ENCODE measurements at regions not wholly inside any gene's neighbourhood (a gene's known extent, or its start where the extent isn't known, plus 50 kb on each side); places are given as distances from the start of the nearest gene placed in this dataset.
"Not testable (repeated sequence)": the region's sequence is repeated elsewhere in the genome, so short reads cannot be mapped to it uniquely, and the experiment has no call there.

- DNase-seq, result no peak
- H3K27ac Mint-ChIP-seq, result no peak overlapping the region
- peaks cover 5% of the 10 kb centered on the region for H3K27me3 Mint-ChIP-seq
- ChIA-PET CTCF (interaction anchor here (2.5 kb wide), 1 partner anchor 33 kb away, joined by 43 read pairs; no protein-coding TSS in a partner anchor), POLR2A (no interaction called here)
- H3K9me3 Mint-ChIP-seq, result no peaks in the 10 kb centered on the region
- no peaks in the 10 kb centered on the region for H3K36me3 Mint-ChIP-seq (ENCODE audit: low read depth)
- no peaks in the 10 kb centered on the region for H3K4me1 Mint-ChIP-seq
- H3K4me3 Mint-ChIP-seq, result no peak overlapping the region
Measured at GRCh38 chr7:12491526-12491925, 79.0 kb upstream of the SCIN start.

DNA sequence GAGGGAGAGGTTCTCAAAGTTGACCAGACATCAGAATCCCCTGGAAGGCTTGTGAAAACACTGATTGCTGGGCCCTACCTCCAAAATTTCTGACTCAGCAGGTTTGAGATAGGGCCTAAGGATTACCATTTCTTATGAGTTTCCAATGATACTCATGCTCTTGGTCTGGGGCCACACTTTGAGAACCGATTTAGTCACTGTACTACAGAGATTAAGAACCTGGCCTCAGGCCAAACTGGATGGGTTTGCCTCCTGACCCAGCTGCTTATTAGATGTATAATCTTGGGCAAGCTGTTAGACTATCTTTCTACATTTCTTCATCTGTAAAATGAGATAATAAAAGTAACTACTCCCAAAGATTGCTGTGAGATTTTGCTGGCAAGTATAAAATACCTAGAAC is 77.1 kb upstream of the SCIN start:
- no peaks in the 10 kb centered on the region for H3K36me3 Mint-ChIP-seq (ENCODE audit: low read depth)
- H3K9me3 Mint-ChIP-seq, result no peaks in the 10 kb centered on the region
- no peak overlapping the region for H3K4me3 Mint-ChIP-seq
- no peaks in the 10 kb centered on the region for H3K4me1 Mint-ChIP-seq
- ChIA-PET CTCF (interaction anchor here (0.6 to 5.4 kb wide), 2 partner anchors 21 to 35 kb away, joined by 4 to 25 read pairs; no protein-coding TSS in a partner anchor), POLR2A (no interaction called here)
- no peak for DNase-seq
- H3K27me3 Mint-ChIP-seq, result peaks cover 5% of the 10 kb centered on the region
- H3K27ac Mint-ChIP-seq, result no peak overlapping the region

DNA sequence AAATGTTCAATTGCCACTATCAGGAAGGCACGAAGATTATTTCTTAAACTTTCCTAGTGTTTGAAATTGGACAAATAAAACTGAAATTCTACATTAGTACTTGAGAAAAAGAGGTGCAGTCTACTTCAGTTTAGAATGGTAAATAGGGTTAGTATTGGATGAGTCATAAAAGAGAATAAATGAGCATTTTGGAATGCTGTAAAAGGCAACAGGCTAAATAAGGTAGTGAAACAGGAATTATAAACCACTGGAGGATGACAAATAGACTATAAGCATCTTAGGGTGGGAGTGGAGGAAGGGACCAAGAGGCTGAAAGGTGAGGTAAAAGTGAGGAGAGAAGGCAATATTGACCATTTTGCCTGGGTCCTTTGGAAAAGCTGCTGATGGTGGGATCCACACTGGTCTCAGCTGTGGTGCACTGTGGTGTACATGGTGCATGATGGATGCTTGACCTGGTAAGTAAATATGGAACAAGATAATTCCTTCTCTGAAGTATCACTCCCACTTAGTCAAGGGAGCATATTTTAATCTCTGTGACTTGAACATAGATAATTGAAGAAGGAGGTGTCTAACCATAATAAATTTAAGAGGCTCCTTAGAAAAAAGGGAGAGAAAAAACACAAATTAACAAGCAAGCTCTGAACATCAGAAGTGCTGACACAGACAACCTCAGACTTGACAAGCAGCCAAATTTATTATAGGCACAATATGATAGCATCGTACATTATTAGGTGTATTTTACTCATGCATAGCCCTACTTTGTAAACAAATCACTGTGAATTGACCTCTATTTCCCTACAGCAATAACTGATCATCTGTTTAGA is 76.4 kb upstream of the SCIN start:
- Mint-ChIP-seq H3K9me3 (no peaks in the 10 kb centered on the region), H3K4me3 (no peak overlapping the region), H3K27me3 (peaks cover 7% of the 10 kb centered on the region), H3K4me1 (no peaks in the 10 kb centered on the region), H3K36me3 (ENCODE audit: low read depth) (no peaks in the 10 kb centered on the region), H3K27ac (no peak overlapping the region)
- POLR2A ChIA-PET, result no interaction called here
- DNase-seq, result no peak
- CTCF ChIA-PET, result interaction anchor here (1.7 to 5.4 kb wide), 2 partner anchors 35 to 44 kb away, joined by 4 to 25 read pairs; no protein-coding TSS in a partner anchor

- Mint-ChIP-seq H3K4me1 (no peaks in the 10 kb centered on the region), H3K9me3 (no peaks in the 10 kb centered on the region), H3K27me3 (peaks cover 6% of the 10 kb centered on the region), H3K27ac (no peak overlapping the region), H3K4me3 (no peak overlapping the region), H3K36me3 (ENCODE audit: low read depth) (no peaks in the 10 kb centered on the region)
- no peak for DNase-seq
- ChIA-PET CTCF (interaction anchor here (0.5 to 5.4 kb wide), 3 partner anchors 36 to 229 kb away, joined by 4 to 25 read pairs (median 5); no protein-coding TSS in a partner anchor), POLR2A (no interaction called here)
Measured at GRCh38 chr7:12494687-12495024, 75.9 kb upstream of the SCIN start.

- H3K27me3 Mint-ChIP-seq; H3K9me3 Mint-ChIP-seq; H3K4me1 Mint-ChIP-seq; DNase-seq; H3K36me3 Mint-ChIP-seq (ENCODE audit: low read depth); POLR2A ChIA-PET; H3K4me3 Mint-ChIP-seq; H3K27ac Mint-ChIP-seq: not testable (repeated sequence)
- CTCF ChIA-PET, result interaction anchor here (1.0 to 5.4 kb wide), 2 partner anchors 38 to 63 kb away, joined by 3 to 25 read pairs; no protein-coding TSS in a partner anchor
Measured at GRCh38 chr7:12496901-12497674, 73.4 kb upstream of the SCIN start.

GRCh38 chr7:12504149-12504548 is 66.4 kb upstream of the SCIN start:
- CTCF ChIA-PET, result interaction anchor here (1.0 kb wide), 1 partner anchor 46 kb away, joined by 4 read pairs; no protein-coding TSS in a partner anchor
- POLR2A ChIA-PET, result no interaction called here
- H3K4me3 Mint-ChIP-seq, result no peak overlapping the region
- H3K27ac Mint-ChIP-seq, result no peak overlapping the region
- H3K9me3 Mint-ChIP-seq, result no peaks in the 10 kb centered on the region
- DNase-seq, result no peak
- H3K4me1 Mint-ChIP-seq, result no peaks in the 10 kb centered on the region
- peaks cover under 1% of the 10 kb centered on the region for H3K27me3 Mint-ChIP-seq
- no peaks in the 10 kb centered on the region for H3K36me3 Mint-ChIP-seq (ENCODE audit: low read depth)

DNA sequence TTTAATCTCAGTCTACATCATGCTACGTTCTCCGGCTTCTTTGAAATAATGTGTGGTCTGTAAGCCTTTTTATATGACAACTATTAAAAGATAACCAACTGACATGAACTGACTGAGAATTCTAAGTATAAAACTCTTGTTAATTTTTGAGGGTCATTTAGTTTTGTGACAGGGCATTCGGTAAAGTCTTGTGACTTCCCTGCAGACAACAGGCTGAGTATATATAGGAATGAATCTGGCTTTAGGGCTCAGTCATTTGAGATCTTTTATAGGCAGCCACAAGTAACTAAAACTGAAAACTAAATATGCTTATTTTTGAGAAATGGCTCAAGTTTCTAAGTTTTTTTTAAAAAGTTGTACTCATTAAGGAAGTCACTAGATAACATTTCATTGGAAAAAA is 62.5 kb upstream of the SCIN start:
- H3K4me1 Mint-ChIP-seq, result no peaks in the 10 kb centered on the region
- POLR2A ChIA-PET, result no interaction called here
- no peaks in the 10 kb centered on the region for H3K36me3 Mint-ChIP-seq (ENCODE audit: low read depth)
- CTCF ChIA-PET, result no interaction called here
- H3K27me3 Mint-ChIP-seq, result peaks cover 6% of the 10 kb centered on the region
- DNase-seq, result no peak
- no peak overlapping the region for H3K27ac Mint-ChIP-seq
- no peak overlapping the region for H3K4me3 Mint-ChIP-seq
- H3K9me3 Mint-ChIP-seq, result no peaks in the 10 kb centered on the region

DNA sequence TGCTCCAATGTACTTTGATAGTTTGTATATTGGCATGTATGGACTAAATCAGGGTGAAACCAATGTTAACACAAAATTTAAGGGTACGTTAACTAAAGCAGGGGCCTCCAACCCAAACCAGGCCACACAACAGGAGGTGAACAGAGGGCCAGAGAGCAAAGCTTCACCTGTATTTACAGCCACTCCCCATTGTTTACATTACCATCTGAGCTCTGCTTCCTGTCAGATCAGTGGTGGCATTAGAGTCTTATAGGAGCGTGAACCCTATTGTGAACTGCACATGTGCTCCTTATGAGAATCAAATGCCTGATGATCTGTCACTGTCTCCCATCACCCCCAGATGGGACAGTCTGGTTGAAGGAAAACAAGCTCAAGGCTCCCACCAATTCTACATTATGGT is 62.0 kb upstream of the SCIN start:
- POLR2A ChIA-PET, result no interaction called here
- CTCF ChIA-PET, result no interaction called here
- Mint-ChIP-seq H3K9me3 (no peaks in the 10 kb centered on the region), H3K27me3 (peaks cover 6% of the 10 kb centered on the region), H3K4me1 (no peaks in the 10 kb centered on the region), H3K27ac (no peak overlapping the region), H3K4me3 (no peak overlapping the region), H3K36me3 (ENCODE audit: low read depth) (no peaks in the 10 kb centered on the region)
- DNase-seq, result no peak

DNA sequence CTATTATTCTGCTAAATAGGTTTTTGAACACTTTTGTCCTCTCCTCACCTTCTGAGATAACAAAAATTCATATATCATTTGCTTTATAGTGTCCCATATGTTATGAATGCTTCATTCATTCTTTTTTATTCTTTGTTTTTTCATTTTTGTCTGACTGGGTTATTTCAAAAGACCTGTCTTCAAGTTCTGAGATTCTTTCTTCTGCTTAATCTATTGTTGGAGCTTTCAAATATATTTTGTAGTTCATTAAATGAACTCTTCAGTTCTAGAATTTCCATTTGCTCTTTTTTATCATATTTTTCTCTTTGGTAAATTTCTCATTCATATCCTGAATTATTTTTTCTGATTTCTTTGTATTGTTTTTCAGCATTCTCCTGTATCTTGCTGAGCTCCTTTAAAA is 53.1 kb upstream of the SCIN start:
- H3K9me3 Mint-ChIP-seq, result no peaks in the 10 kb centered on the region
- H3K27ac Mint-ChIP-seq, result no peak overlapping the region
- H3K36me3 Mint-ChIP-seq (ENCODE audit: low read depth), result no peaks in the 10 kb centered on the region
- no peaks in the 10 kb centered on the region for H3K4me1 Mint-ChIP-seq
- no peak overlapping the region for H3K4me3 Mint-ChIP-seq
- peaks cover 9% of the 10 kb centered on the region for H3K27me3 Mint-ChIP-seq
- no peak for DNase-seq
- ChIA-PET POLR2A (no interaction called here), CTCF (no interaction called here)

DNA sequence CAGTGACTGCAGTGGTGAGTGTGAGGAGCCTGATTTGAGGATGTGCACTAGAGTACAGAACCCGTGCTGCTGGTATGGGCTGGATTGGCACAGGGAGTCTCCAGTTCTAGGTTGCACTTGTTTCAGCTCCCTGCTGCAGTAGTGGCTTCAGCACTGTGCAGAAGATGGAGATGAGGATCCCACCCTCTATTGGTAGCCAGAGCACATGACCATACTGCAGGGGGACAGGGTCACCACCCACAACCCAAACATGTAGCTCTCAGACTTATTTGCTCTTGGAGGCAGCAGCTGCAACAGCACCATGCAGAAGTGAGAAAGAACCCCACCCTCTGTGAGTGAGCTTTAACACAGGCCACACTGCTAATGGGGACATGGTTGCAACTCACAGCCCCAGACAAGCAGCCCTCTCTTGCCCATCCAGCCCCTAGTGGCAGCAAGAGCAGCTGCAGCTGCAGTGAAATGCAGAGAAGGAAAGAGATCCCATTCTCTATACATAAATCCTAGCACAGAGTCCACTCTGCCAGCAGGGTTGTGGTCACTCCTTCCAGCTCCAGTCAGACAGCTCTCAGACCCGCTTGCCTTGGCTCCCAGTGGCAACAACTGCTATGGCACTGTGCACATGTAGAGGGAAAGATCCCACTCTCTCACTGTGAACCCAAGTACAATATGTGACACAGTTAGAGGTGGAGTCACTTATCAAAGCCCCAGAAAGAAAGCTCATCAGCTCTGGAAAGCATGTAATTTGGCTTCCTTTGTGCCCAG is 51.4 kb upstream of the SCIN start:
- Mint-ChIP-seq H3K27me3 (peaks cover 18% of the 10 kb centered on the region), H3K9me3 (no peaks in the 10 kb centered on the region), H3K27ac (no peak overlapping the region), H3K4me3 (no peak overlapping the region), H3K36me3 (ENCODE audit: low read depth) (no peaks in the 10 kb centered on the region), H3K4me1 (no peaks in the 10 kb centered on the region)
- no peak for DNase-seq
- ChIA-PET POLR2A (no interaction called here), CTCF (no interaction called here)

DNA sequence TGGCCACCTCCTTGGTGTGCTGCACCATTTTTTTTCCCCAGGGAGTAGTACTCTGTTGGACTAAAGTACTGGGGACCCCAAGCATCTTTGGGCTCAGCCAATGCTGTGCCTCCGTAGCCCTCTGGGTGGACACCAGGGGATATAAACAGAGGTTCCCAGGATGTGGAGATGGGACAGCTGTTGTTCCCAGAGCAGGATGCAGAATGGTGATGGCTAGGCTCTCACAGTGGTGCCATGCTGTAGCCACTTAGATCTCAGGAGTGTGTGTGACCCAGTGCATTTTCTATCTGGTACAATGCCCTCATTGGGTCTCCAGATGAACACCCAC is 50.9 kb upstream of the SCIN start:
- CTCF ChIA-PET, result no interaction called here
- H3K4me3 Mint-ChIP-seq, result no peak overlapping the region

More for the DNA sequence above, 50.9 kb upstream of the SCIN start:
- POLR2A ChIA-PET, result no interaction called here
- Mint-ChIP-seq H3K36me3 (ENCODE audit: low read depth) (no peaks in the 10 kb centered on the region), H3K27me3 (peaks cover 18% of the 10 kb centered on the region), H3K4me1 (no peaks in the 10 kb centered on the region), H3K9me3 (no peaks in the 10 kb centered on the region), H3K27ac (no peak overlapping the region)
- DNase-seq, result no peak
